Adrenal gland (tissue), 9 donors: ENCODE measurements at regions not wholly inside any gene's neighbourhood (a gene's known extent, or its start where the extent isn't known, plus 50 kb on each side); places are given as distances from the start of the nearest gene placed in this dataset.

Source experiments
- DNase-seq, 7 donors: peaks; one replicate each; pipeline ENCODE4 v3.0.0-alpha.2; 2019 to 2020
- H3K27ac ChIP-seq, 5 donors: fragments of 200-600 bp; sonication (generic) in 4 of 5; 1 replicate in 3 of 5; 2 replicates in 2 of 5; pipeline versions ENCODE4 v1.5.1 to v1.8.0; 2016 to 2020; ENCODE audit warnings: mild to moderate bottlenecking in 1 of 5
- H3K27me3 ChIP-seq: fragments of 200-600 bp; 2 replicates; pipeline ENCODE4 v1.8.0; 2021
- H3K36me3 ChIP-seq, 2 donors: fragments of 200-600 bp; replicated peaks in 1 of 2; 1 replicate in 1 of 2; 2 replicates in 1 of 2; pipeline versions ENCODE4 v1.5.1 to v1.8.0; 2018 to 2022
- H3K4me1 ChIP-seq, 2 donors: fragments of 200-600 bp; replicated peaks in 1 of 2; 1 replicate in 1 of 2; 2 replicates in 1 of 2; pipeline versions ENCODE4 v1.5.1 to v1.8.0; 2018 to 2021
- H3K4me3 ChIP-seq, 4 donors: fragments of 200-600 bp; sonication (generic) in 3 of 4; one replicate each; pipeline ENCODE4 v1.5.1; 2016 to 2018
- H3K9me3 ChIP-seq, 3 donors: fragments of 200-600 bp; sonication (generic) in 1 of 3; replicated peaks in 1 of 3; 1 replicate in 2 of 3; 2 replicates in 1 of 3; pipeline versions ENCODE4 v1.5.1 to v1.8.0; 2016 to 2021
- POLR2A ChIP-seq, 2 donors: fragments of 450-650 bp; IDR thresholded peaks; one replicate each; pipeline ENCODE4 v1.6.1; 2017; ENCODE audit warnings: antibody characterized with exemption in 2 of 2, mild to moderate bottlenecking in 2 of 2, moderate library complexity in 1 of 2
- WGBS, 4 donors: extraction: QIAGEN DNeasy Blood & Tissue Kit in 2 of 4; methylation state at CpG; one replicate each; pipeline versions ENCODE4 v1.1.5 to v1.1.7; 2013 to 2017; 5-methylcytosine and 5-hydroxymethylcytosine counted together
- intact Hi-C, 2 donors: fragments of 100-400 bp; cut with DNase I; formaldehyde crosslinking; loops; one replicate each; pipeline versions ENCODE4 v1.14.1 to v1.15.0; 2022 to 2023
- TF ChIP-seq, protein P1 (sequence below), 6 experiments: fragments of 450-650 bp in 4 of 6; fragments of 200-600 bp in 2 of 6; sonication (generic) in 1 of 6; IDR thresholded peaks; 1 replicate in 5 of 6; 2 replicates in 1 of 6; pipeline versions ENCODE4 v1.5.1 to v1.8.0; 2016 to 2021; ENCODE audit warnings: antibody characterized with exemption in 6 of 6, mild to moderate bottlenecking in 2 of 6, moderate library complexity in 1 of 6
- donor health status: healthy with polysubstance abuse.
- donor health status: Bipolar disorder and iron deficiency.
- donor health status: DM: yes; HTN: yes; CAD: no.
- donor health status: DM: no; HTN: no; CAD: no.
- donor health status: DM: no; HTN: no; CAD: no.

- Histone ChIP-seq H3K27me3 (no peaks in the 10 kb centered on the region), H3K4me1 (no peaks in the 10 kb centered on the region), H3K4me3 (no peak overlapping the region), H3K9me3 (no peaks in the 10 kb centered on the region), H3K27ac (no peak overlapping the region), H3K36me3 (no peaks in the 10 kb centered on the region)
- intact Hi-C loops: loop anchor here in 1 of 2 donors (5.0 kb wide), 1 partner anchor 159 kb away; no protein-coding TSS in a partner anchor
- 71 to 79% (median 77%) methylated on average over 3 of the region's 3 CpGs for WGBS, 4 donors
- no peak for DNase-seq
- TF ChIP-seq, protein P1, sequence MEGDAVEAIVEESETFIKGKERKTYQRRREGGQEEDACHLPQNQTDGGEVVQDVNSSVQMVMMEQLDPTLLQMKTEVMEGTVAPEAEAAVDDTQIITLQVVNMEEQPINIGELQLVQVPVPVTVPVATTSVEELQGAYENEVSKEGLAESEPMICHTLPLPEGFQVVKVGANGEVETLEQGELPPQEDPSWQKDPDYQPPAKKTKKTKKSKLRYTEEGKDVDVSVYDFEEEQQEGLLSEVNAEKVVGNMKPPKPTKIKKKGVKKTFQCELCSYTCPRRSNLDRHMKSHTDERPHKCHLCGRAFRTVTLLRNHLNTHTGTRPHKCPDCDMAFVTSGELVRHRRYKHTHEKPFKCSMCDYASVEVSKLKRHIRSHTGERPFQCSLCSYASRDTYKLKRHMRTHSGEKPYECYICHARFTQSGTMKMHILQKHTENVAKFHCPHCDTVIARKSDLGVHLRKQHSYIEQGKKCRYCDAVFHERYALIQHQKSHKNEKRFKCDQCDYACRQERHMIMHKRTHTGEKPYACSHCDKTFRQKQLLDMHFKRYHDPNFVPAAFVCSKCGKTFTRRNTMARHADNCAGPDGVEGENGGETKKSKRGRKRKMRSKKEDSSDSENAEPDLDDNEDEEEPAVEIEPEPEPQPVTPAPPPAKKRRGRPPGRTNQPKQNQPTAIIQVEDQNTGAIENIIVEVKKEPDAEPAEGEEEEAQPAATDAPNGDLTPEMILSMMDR (IDR thresholded peaks at IDR 0.05): no peak
- no peak for TF ChIP-seq POLR2A (IDR thresholded peaks at IDR 0.05)
Observed at GRCh38 chr14:37712976-37713431, 117.6 kb downstream of the TTC6 start.

DNA sequence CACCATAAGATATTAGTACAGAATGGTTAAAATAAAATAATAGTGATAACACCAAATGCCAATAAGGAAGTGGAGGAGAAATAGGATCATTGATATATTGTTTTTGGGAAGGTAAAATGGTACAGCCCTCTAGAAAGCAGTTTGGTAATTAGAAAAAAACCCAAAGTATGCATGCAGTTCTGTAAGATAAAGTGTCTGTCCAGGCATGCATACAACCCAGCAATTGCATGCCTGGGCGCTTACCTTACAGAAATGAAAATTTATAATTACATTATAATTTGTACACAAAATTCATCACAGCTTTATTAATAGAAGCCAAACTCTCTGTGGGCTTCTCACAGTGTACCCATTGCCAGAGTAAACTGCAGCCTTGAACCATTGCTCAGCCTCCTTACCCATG is 124.7 kb downstream of the TTC6 start:
- H3K4me1 ChIP-seq: no peaks in the 10 kb centered on the region
- TF ChIP-seq, protein P1 (IDR thresholded peaks at IDR 0.05): no peak
- no peak for TF ChIP-seq POLR2A (IDR thresholded peaks at IDR 0.05)
- no peak overlapping the region for H3K4me3 ChIP-seq
- H3K27me3 ChIP-seq: no peaks in the 10 kb centered on the region
- H3K9me3 ChIP-seq: no peaks in the 10 kb centered on the region
- no peak overlapping the region for H3K27ac ChIP-seq
- no peaks in the 10 kb centered on the region for H3K36me3 ChIP-seq
- DNase-seq: no peak
- intact Hi-C loops: no loop called here
- WGBS, 4 donors: 73 to 91% (median 87%) methylated on average over 1 of the region's 1 CpG

DNA sequence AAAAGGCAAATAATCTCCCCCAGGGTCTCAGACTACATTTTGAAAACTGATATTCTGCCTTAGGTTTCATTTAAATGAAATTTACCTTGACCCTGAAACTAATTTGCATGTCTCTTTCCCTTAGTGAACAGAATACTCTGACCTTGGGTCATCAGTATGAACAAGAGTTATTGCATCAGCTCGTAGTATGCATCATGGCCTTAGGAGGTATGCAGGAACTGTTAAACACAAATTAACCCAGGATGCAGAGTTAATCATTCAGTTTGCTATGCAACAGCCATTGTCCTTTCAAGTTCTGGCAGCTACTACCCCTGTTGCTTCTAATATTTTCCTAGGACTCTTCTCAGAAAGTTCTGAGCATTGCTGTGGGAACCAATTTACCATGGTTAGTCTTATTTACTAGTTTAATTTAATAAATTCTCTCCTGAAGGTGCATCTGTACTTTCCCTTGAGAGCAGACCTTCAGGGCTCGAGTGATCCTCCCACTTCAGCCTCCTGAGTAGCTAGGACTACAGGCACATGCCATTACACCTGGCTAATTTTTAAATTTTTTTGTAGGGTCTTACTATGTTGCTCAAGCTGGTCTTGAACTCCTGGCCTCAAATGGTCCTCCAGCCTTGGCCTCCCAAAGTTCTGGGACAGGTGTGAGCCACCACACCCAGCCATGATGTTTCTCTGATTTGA is 126.7 kb downstream of the TTC6 start:
- Histone ChIP-seq H3K27ac (no peak overlapping the region), H3K4me3 (no peak overlapping the region), H3K4me1 (no peaks in the 10 kb centered on the region), H3K36me3 (no peaks in the 10 kb centered on the region), H3K9me3 (no peaks in the 10 kb centered on the region), H3K27me3 (no peaks in the 10 kb centered on the region)
- DNase-seq: no peak
- intact Hi-C loops: no loop called here
- TF ChIP-seq, protein P1 (IDR thresholded peaks at IDR 0.05): no peak
- TF ChIP-seq POLR2A (IDR thresholded peaks at IDR 0.05): no peak
- WGBS, 4 donors: 10 to 30% (median 29%) methylated on average over 2 of the region's 2 CpGs

DNA sequence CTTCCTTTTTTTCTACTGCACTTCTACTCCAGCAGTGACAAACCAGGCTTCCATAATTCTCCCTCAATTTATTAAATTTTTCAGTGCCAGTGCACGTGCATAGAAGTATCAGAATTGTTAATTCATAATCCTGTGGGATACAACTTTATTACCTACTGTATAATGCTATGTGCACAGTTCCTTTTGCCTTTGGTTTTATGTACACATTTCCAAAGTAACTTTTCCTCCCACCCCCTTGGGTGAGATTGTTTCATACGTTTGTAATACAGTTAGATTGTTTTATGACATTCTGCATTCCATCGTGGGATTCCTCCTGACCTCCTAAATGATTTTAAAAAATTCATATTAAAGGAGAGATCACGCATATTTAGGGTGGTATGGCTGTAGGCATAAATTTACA is 128.1 kb downstream of the TTC6 start:
- no peaks in the 10 kb centered on the region for H3K36me3 ChIP-seq
- no peak for TF ChIP-seq POLR2A (IDR thresholded peaks at IDR 0.05)
- TF ChIP-seq, protein P1 (IDR thresholded peaks at IDR 0.05): no peak
- no peaks in the 10 kb centered on the region for H3K9me3 ChIP-seq
- 56 to 68% (median 64%) methylated on average over 4 of the region's 4 CpGs for WGBS, 4 donors
- no peak overlapping the region for H3K27ac ChIP-seq
- no peak overlapping the region for H3K4me3 ChIP-seq
- no peaks in the 10 kb centered on the region for H3K27me3 ChIP-seq
- DNase-seq: no peak
- H3K4me1 ChIP-seq: no peaks in the 10 kb centered on the region
- intact Hi-C loops: no loop called here
